ENCODE measurements at regions not wholly inside any gene's neighbourhood (a gene's known extent, or its start where the extent isn't known, plus 50 kb on each side); places are given as distances from the start of the nearest gene placed in this dataset.

- ChIA-PET POLR2A (no interaction called here), CTCF (no interaction called here)
- H3K9me3 ChIP-seq (ENCODE audit: control insufficient read depth, insufficient read depth, low read depth, low read length): no peaks in the 10 kb centered on the region
- TF ChIP-seq ZBTB8A (tag by site-specific recombination; IDR thresholded peaks at IDR 0.05): no peak
- TF ChIP-seq ZNF398 (tag by site-specific recombination; IDR thresholded peaks at IDR 0.05): no peak
- TF ChIP-seq GLI2 (tag by site-specific recombination; IDR thresholded peaks at IDR 0.05; ENCODE audit: borderline replicate concordance, low read depth): no peak
- peak; percentile 37 for TF ChIP-seq ZFHX2 (tag by site-specific recombination; conservative IDR thresholded peaks at IDR 0.05)
- TF ChIP-seq EGR2 (tag by site-specific recombination; IDR thresholded peaks at IDR 0.05; ENCODE audit: low read depth): peak; percentile 38; the same call in 1 of the 2 replicates
- no peak overlapping the region for H3K4me3 ChIP-seq (ENCODE audit: low read depth, low read length)
- no peaks in the 10 kb centered on the region for H3K4me1 ChIP-seq (ENCODE audit: control insufficient read depth, insufficient read depth, low read length)
- H3K27ac ChIP-seq (ENCODE audit: extremely low read depth, low read depth, low read length): no peak overlapping the region
- H3K36me3 ChIP-seq (ENCODE audit: control insufficient read depth in 2 of 2, insufficient read depth in 1 of 2, low read length in 2 of 2): no peaks in the 10 kb centered on the region
These were observed 55.4 kb upstream of the LINC01488 start for GRCh38 chr11:69425895-69426544.

- Histone ChIP-seq H3K4me1 (ENCODE audit: control insufficient read depth, insufficient read depth, low read length) (no peaks in the 10 kb centered on the region), H3K36me3 (ENCODE audit: control insufficient read depth in 2 of 2, insufficient read depth in 1 of 2, low read length in 2 of 2) (no peaks in the 10 kb centered on the region), H3K4me3 (ENCODE audit: low read depth, low read length) (no peak overlapping the region), H3K9me3 (ENCODE audit: control insufficient read depth, insufficient read depth, low read depth, low read length) (no peaks in the 10 kb centered on the region), H3K27ac (ENCODE audit: extremely low read depth, low read depth, low read length) (no peak overlapping the region)
- ChIA-PET CTCF (interaction anchor here (0.5 to 0.6 kb wide), 2 partner anchors 135 to 343 kb away, joined by 3 read pairs; no protein-coding TSS in a partner anchor), POLR2A (no interaction called here)
- no peak for TF ChIP-seq ZNF596 (tag by site-specific recombination; IDR thresholded peaks at IDR 0.05)
- no peak for TF ChIP-seq HOXC10 (CRISPR knock-in tag; IDR thresholded peaks at IDR 0.05)
- TF ChIP-seq ZNF677 (tag by site-specific recombination; IDR thresholded peaks at IDR 0.05): no peak
- TF ChIP-seq, protein P1, sequence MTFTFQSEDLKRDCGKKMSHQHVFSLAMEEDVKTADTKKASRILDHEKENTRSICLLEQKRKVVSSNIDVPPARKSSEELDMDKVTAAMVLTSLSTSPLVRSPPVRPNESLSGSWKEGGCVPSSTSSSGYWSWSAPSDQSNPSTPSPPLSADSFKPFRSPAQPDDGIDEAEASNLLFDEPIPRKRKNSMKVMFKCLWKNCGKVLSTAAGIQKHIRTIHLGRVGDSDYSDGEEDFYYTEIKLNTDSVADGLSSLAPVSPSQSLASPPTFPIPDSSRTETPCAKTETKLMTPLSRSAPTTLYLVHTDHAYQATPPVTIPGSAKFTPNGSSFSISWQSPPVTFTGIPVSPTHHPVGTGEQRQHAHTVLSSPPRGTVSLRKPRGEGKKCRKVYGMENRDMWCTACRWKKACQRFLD (tag by site-specific recombination; IDR thresholded peaks at IDR 0.05): no peak
- TF ChIP-seq, protein P2, sequence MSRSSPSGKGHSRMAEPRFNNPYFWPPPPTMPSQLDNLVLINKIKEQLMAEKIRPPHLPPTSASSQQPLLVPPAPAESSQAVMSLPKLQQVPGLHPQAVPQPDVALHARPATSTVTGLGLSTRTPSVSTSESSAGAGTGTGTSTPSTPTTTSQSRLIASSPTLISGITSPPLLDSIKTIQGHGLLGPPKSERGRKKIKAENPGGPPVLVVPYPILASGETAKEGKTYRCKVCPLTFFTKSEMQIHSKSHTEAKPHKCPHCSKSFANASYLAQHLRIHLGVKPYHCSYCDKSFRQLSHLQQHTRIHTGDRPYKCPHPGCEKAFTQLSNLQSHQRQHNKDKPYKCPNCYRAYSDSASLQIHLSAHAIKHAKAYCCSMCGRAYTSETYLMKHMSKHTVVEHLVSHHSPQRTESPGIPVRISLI (tag by site-specific recombination; IDR thresholded peaks at IDR 0.05): no peak
- TF ChIP-seq KLF17 (tag by site-specific recombination; IDR thresholded peaks at IDR 0.05): no peak
- no peak for TF ChIP-seq ZNF530 (tag by site-specific recombination; IDR thresholded peaks at IDR 0.05; ENCODE audit: low read depth)
- no peak for TF ChIP-seq ZNF239 (tag by site-specific recombination; IDR thresholded peaks at IDR 0.05)
- no peak for TF ChIP-seq ZNF155 (tag by site-specific recombination; IDR thresholded peaks at IDR 0.05)
- no peak for TF ChIP-seq ZNF433 (tag by site-specific recombination; IDR thresholded peaks at IDR 0.05; ENCODE audit: low read depth)
- TF ChIP-seq, protein P3, sequence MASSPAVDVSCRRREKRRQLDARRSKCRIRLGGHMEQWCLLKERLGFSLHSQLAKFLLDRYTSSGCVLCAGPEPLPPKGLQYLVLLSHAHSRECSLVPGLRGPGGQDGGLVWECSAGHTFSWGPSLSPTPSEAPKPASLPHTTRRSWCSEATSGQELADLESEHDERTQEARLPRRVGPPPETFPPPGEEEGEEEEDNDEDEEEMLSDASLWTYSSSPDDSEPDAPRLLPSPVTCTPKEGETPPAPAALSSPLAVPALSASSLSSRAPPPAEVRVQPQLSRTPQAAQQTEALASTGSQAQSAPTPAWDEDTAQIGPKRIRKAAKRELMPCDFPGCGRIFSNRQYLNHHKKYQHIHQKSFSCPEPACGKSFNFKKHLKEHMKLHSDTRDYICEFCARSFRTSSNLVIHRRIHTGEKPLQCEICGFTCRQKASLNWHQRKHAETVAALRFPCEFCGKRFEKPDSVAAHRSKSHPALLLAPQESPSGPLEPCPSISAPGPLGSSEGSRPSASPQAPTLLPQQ (tag by site-specific recombination; IDR thresholded peaks at IDR 0.05): no peak
- TF ChIP-seq ZNF473 (tag by site-specific recombination; IDR thresholded peaks at IDR 0.05): no peak
- TF ChIP-seq, protein P4, sequence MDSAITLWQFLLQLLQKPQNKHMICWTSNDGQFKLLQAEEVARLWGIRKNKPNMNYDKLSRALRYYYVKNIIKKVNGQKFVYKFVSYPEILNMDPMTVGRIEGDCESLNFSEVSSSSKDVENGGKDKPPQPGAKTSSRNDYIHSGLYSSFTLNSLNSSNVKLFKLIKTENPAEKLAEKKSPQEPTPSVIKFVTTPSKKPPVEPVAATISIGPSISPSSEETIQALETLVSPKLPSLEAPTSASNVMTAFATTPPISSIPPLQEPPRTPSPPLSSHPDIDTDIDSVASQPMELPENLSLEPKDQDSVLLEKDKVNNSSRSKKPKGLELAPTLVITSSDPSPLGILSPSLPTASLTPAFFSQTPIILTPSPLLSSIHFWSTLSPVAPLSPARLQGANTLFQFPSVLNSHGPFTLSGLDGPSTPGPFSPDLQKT (IDR thresholded peaks at IDR 0.05; ENCODE audit: borderline replicate concordance, low read depth, low read length): no peak
- TF ChIP-seq, protein P5, sequence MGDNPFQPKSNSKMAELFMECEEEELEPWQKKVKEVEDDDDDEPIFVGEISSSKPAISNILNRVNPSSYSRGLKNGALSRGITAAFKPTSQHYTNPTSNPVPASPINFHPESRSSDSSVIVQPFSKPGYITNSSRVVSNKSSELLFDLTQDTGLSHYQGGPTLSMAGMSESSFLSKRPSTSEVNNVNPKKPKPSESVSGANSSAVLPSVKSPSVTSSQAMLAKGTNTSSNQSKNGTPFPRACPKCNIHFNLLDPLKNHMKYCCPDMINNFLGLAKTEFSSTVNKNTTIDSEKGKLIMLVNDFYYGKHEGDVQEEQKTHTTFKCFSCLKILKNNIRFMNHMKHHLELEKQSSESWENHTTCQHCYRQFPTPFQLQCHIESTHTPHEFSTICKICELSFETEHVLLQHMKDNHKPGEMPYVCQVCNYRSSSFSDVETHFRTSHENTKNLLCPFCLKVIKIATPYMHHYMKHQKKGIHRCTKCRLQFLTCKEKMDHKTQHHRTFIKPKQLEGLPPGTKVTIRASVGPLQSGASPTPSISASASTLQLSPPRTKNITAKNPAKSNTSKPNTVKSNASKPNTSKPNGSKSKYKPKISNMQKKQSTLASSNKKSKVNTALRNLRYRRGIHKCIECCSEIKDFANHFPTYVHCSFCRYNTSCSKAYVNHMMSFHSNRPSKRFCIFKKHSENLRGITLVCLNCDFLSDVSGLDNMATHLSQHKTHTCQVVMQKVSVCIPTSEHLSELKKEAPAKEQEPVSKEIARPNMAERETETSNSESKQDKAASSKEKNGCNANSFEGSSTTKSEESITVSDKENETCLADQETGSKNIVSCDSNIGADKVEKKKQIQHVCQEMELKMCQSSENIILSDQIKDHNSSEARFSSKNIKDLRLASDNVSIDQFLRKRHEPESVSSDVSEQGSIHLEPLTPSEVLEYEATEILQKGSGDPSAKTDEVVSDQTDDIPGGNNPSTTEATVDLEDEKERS (tag by site-specific recombination; IDR thresholded peaks at IDR 0.05): no peak
- TF ChIP-seq KLF16 (tag by site-specific recombination; IDR thresholded peaks at IDR 0.05): no peak
- TF ChIP-seq ZFHX2 (tag by site-specific recombination; conservative IDR thresholded peaks at IDR 0.05): no peak
These were observed 54.1 kb upstream of the LINC01488 start for GRCh38 chr11:69427337-69427736.

Measured in HEK293 (cell line).